Nephron (organoid): ENCODE measurements at regions not wholly inside any gene's neighbourhood (a gene's known extent, or its start where the extent isn't known, plus 50 kb on each side); places are given as distances from the start of the nearest gene placed in this dataset.

Source experiments
- H3K27ac Mint-ChIP-seq, 3 experiments: 2 replicates each; pipeline ENCODE4 v1.8.0; 2020; ENCODE audit warnings: mixed read lengths in 3 of 3, mild to moderate bottlenecking in 2 of 3, moderate library complexity in 1 of 3
- H3K27me3 Mint-ChIP-seq: 2 replicates; pipeline ENCODE4 v1.8.0; 2021; ENCODE audit warnings: low read depth, mild to moderate bottlenecking, moderate library complexity, mixed read lengths
- H3K36me3 Mint-ChIP-seq: 2 replicates; pipeline ENCODE4 v1.8.0; 2020; ENCODE audit warnings: low read depth, mixed read lengths
- H3K4me1 Mint-ChIP-seq: 2 replicates; pipeline ENCODE4 v1.8.0; 2020; ENCODE audit warnings: mixed read lengths
- H3K4me3 Mint-ChIP-seq, 3 experiments: 2 replicates each; pipeline ENCODE4 v1.8.0; 2020; ENCODE audit warnings: mild to moderate bottlenecking in 3 of 3, mixed read lengths in 3 of 3, moderate library complexity in 2 of 3
- H3K9me3 Mint-ChIP-seq: 2 replicates; pipeline ENCODE4 v1.8.0; 2020; ENCODE audit warnings: mixed read lengths
- TF ChIP-seq, protein P1 (sequence below), 3 experiments: fragments of 200-600 bp; sonication (generic); IDR thresholded peaks; one replicate each; pipeline ENCODE4 v1.5.0; 2021; ENCODE audit warnings: antibody characterized with exemption in 3 of 3; ENCODE audit not compliant: unreplicated experiment in 3 of 3

DNA sequence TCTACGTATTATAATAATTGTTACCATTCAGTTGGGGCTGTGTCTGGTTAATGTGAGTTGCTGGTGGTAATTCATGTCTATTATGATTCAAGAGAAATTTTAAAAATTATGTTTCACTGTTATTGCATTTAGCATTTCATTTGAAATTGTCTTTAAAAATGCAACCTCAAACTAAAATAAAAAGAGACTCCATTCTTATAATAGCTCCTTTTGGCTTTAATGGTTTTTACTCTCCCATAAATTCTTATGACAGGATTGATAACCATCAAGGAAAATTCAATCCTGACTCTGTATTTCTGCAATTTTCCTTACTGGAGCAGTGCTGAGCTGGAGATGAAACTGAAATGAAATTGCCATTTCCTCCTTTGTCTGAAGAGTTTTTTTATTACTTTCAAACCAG lies 262.7 kb downstream of the REEP3 start:
- Mint-ChIP-seq H3K36me3 (no peaks in the 10 kb centered on the region), H3K4me1 (peaks cover 25% of the 10 kb centered on the region), H3K27me3 (no peaks in the 10 kb centered on the region)

DNA sequence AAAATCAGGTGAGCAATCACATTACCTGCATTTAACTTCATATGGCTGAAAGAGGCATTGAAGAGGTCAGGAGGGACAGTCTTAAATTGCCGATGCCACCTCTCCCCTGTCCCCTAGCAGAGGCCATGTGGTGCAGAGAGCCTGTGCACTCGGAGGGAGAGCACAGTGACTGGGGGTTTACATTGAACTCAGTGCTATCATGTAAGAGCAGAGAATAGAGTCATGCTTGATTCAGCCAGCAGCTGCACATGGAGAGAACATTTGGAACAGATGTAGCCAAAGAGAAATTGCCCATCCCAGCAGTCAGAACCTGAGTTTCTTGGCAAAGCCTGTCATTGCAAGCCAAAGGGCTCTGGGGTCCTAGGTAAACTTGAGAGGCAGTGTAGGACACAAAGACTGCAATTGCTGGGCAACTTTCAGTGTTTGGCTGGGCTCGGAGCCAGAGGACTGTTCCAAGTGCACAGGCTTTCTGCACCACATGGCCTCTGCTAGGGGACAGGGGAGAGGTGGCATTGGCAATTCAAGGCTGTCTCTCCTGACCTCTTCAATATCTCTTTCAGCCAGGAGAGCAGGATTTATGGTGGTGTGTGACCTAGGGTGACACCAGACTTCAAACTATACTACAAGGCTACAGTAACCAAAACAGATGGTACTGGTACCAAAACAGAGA lies 267.1 kb downstream of the REEP3 start:
- Mint-ChIP-seq H3K27ac (no peak overlapping the region), H3K4me1 (peaks cover 5% of the 10 kb centered on the region), H3K36me3 (no peaks in the 10 kb centered on the region), H3K27me3 (no peaks in the 10 kb centered on the region), H3K4me3 (no peak overlapping the region), H3K9me3 (peaks cover 20% of the 10 kb centered on the region)
- TF ChIP-seq, protein P1, sequence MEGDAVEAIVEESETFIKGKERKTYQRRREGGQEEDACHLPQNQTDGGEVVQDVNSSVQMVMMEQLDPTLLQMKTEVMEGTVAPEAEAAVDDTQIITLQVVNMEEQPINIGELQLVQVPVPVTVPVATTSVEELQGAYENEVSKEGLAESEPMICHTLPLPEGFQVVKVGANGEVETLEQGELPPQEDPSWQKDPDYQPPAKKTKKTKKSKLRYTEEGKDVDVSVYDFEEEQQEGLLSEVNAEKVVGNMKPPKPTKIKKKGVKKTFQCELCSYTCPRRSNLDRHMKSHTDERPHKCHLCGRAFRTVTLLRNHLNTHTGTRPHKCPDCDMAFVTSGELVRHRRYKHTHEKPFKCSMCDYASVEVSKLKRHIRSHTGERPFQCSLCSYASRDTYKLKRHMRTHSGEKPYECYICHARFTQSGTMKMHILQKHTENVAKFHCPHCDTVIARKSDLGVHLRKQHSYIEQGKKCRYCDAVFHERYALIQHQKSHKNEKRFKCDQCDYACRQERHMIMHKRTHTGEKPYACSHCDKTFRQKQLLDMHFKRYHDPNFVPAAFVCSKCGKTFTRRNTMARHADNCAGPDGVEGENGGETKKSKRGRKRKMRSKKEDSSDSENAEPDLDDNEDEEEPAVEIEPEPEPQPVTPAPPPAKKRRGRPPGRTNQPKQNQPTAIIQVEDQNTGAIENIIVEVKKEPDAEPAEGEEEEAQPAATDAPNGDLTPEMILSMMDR (IDR thresholded peaks at IDR 0.05; ENCODE audit: unreplicated experiment in 3 of 3), result no peak

More for the DNA sequence above, 262.7 kb downstream of the REEP3 start:
- TF ChIP-seq, protein P1 (IDR thresholded peaks at IDR 0.05; ENCODE audit: unreplicated experiment in 3 of 3), result no peak
- Mint-ChIP-seq H3K4me3 (no peak overlapping the region), H3K27ac (no peak overlapping the region), H3K9me3 (peaks cover 6% of the 10 kb centered on the region)

DNA sequence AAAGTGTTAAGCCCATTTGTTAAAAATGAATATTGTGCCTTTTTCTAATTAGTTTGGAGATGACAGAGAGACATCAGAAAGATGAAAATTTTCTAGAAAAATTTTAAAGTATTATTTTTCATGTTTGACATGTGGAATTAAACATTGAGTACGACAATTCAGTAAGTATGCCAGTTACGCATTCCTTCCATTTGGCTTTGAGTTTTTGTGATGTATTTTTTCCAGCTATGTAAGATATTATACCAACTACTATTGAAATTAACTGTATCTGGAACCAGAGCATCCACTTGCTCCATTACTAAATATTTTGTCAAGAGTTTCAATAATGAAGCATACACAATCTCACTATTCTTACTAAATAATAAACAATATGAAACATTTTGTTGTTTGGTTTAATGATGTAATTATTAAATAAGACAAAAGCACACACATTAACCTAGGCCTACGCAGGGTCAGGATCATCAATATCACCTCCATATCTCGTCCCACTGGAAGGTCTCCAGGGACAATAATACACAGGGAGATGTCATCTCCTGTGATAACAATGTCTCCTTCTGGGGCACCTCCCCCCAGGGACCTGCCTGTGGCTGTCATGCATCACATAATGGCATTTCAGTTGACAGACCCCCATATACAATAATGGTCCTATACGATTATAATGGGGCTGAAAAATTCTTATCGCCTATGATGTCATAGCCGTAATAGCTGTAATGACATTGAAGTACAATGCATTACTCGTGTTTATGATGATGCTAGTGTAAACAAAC lies 274.1 kb downstream of the REEP3 start:
- Mint-ChIP-seq H3K9me3 (peaks cover 14% of the 10 kb centered on the region), H3K4me3 (no peak overlapping the region), H3K27me3 (no peaks in the 10 kb centered on the region), H3K4me1 (peaks cover 23% of the 10 kb centered on the region), H3K36me3 (no peaks in the 10 kb centered on the region), H3K27ac (no peak overlapping the region)
- TF ChIP-seq, protein P1 (IDR thresholded peaks at IDR 0.05; ENCODE audit: unreplicated experiment in 3 of 3), result no peak

DNA sequence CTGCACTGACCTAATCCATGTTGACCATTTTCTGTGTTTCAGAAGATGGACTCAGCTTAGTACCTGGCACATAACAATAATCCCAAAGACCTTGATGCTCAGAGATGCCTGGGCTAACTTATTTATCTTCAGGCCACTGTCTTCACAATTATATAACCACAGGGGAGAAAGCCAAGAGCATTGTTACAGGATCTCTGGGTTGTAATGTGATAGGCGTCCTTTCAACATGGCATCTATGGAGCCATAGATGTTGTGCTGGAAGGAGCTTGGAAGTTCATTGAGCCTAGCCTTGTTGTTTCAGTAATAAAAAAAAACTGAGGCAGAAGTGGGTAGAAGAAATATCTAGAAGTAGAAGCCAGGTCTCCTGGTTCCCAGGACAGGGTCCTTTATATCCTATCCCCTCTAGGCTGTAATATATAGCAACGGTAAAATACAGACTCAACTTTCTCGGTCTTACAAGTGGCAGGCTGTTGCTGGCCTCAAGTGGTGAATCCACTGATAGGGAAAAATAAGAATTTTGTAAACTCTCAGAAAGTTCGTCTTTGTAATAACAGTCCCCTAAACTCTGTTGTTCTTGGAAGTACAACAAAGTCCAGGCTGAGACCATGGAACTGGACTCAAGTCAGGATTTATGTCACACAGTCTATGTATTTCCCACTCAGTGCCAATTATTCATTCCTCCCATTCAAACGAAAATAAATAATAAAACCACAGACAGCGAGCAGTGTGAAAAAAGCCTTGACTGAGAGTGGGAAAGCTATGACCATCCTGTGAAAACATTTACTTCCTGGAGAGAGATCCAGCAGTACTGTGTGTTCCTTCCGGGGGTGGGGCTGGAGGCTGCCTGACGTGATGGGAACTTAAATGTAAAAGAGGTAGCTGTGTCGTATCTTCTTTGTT lies 277.6 kb downstream of the REEP3 start:
- peak overlapping the region; percentile 38 to 69 (median 65) for H3K4me3 Mint-ChIP-seq

DNA sequence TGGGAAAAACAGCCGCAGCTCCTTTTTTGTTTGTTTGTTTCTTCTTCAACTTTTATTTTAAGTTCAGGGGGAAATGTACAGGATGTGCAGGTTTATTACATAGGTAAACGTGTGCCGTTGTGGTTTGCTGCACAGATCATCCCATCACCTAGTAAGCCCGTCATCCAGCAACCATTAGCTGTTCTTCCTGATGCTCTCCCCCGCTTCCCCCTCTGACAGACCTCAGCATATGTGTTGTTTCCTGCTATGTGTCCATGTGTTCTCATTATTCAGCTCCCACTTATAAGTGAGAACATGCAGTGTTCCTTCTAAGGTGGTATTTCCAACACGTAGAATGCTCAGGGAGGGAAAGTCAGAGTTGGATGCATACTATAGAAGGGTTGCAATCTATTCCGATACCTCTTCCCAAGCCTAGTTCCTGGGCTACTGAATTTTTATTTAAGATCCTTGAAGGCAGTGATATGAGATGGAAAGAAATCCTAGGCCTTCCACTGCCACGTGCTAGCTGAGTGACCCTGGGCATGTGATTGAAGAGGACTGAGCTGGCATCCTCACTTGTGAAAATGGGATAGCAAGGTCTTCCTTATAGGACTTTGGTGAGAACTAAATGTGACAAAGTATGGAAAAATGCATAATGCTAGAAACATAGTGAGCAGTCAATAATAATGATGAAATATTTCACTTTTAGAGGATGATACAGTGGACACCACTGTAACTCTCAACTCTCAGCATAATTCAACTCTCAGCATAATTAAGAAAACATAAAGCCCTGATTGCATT lies 278.5 kb downstream of the REEP3 start:
- Mint-ChIP-seq H3K27ac (peak overlapping the region; percentile 77 to 95 (median 92)), H3K36me3 (no peaks in the 10 kb centered on the region), H3K27me3 (no peaks in the 10 kb centered on the region), H3K9me3 (no peaks in the 10 kb centered on the region), H3K4me1 (peaks cover 23% of the 10 kb centered on the region), H3K4me3 (peak overlapping the region; percentile 38 to 69 (median 65))
- TF ChIP-seq, protein P1 (IDR thresholded peaks at IDR 0.05; ENCODE audit: unreplicated experiment in 3 of 3), result no peak

More for the DNA sequence above, 277.6 kb downstream of the REEP3 start:
- Mint-ChIP-seq H3K27ac (peak overlapping the region; percentile 77 to 95 (median 92)), H3K9me3 (no peaks in the 10 kb centered on the region), H3K4me1 (peaks cover 23% of the 10 kb centered on the region), H3K36me3 (no peaks in the 10 kb centered on the region), H3K27me3 (no peaks in the 10 kb centered on the region)
- TF ChIP-seq, protein P1 (IDR thresholded peaks at IDR 0.05; ENCODE audit: unreplicated experiment in 3 of 3), result peak in 2 of 3 experiments; percentile 9 to 11
